AG10803 (cell line): ENCODE measurements at regions not wholly inside any gene's neighbourhood (a gene's known extent, or its start where the extent isn't known, plus 50 kb on each side); places are given as distances from the start of the nearest gene placed in this dataset.

Experiments used
- DNase-seq: peaks from one replicate; pipeline ENCODE4 v3.0.0; 2010; ENCODE audit warnings: low read depth
- H3K4me3 ChIP-seq: 2 replicates; pipeline ENCODE4 v1.5.1; 2011; ENCODE audit warnings: mild to moderate bottlenecking, low read length, control low read depth
- CTCF ChIP-seq: conservative IDR thresholded peaks from 2 replicates; pipeline ENCODE4 v1.5.1; 2011; ENCODE audit warnings: mild to moderate bottlenecking, low read length, control low read depth, inconsistent platforms

- no peak for DNase-seq
- no peak overlapping the region for H3K4me3 ChIP-seq
- TF ChIP-seq CTCF = no peak
Observed at GRCh38 chr6:167575158-167575696, 250.3 kb downstream of the TTLL2 start.

- no peak overlapping the region for H3K4me3 ChIP-seq
- DNase-seq = no peak
- no peak for TF ChIP-seq CTCF
Observed at GRCh38 chr6:167576050-167576741, 250.5 kb upstream of the AFDN start.

GRCh38 chr6:167576828-167577503, 249.7 kb upstream of the AFDN start:
- H3K4me3 ChIP-seq = no peak overlapping the region
- DNase-seq = no peak
- no peak for TF ChIP-seq CTCF

GRCh38 chr6:167577891-167578361, 248.8 kb upstream of the AFDN start:
- no peak for DNase-seq
- TF ChIP-seq CTCF = no peak
- H3K4me3 ChIP-seq = no peak overlapping the region

GRCh38 chr6:167578371-167578901, 248.3 kb upstream of the AFDN start:
- no peak overlapping the region for H3K4me3 ChIP-seq
- no peak for DNase-seq
- no peak for TF ChIP-seq CTCF

GRCh38 chr6:167579806-167580618, 246.7 kb upstream of the AFDN start:
- no peak for DNase-seq
- H3K4me3 ChIP-seq = no peak overlapping the region
- TF ChIP-seq CTCF = no peak
